A549 (cell line): ENCODE measurements at regions not wholly inside any gene's neighbourhood (a gene's known extent, or its start where the extent isn't known, plus 50 kb on each side); places are given as distances from the start of the nearest gene placed in this dataset.

ENCODE experiments used
- NFE2L2 ChIP-seq: fragments of 150-350 bp; conservative IDR thresholded peaks from 2 replicates; pipeline ENCODE4 v1.6.1; 2014; ENCODE audit warnings: low read length
- RAD21 ChIP-seq, 2 experiments: fragments of >200 bp in 1 of 2; sonication (Bioruptor Twin) in 1 of 2; formaldehyde crosslinking in 1 of 2; IDR thresholded peaks in 1 of 2; conservative IDR thresholded peaks in 1 of 2; 2 replicates in 1 of 2; 3 replicates in 1 of 2; pipeline ENCODE4 v1.6.1; 2012 to 2018; ENCODE audit warnings: inconsistent platforms in 1 of 2
- RFX5 ChIP-seq: fragments of 450-650 bp; IDR thresholded peaks from 2 replicates; pipeline ENCODE4 v1.7.1; 2014; ENCODE audit warnings: antibody characterized with exemption, mild to moderate bottlenecking, moderate library complexity
- TF ChIP-seq, protein P1 (sequence below): fragments of >200 bp; sonication (Bioruptor Twin); formaldehyde crosslinking; IDR thresholded peaks from 3 replicates; pipeline ENCODE4 v1.5.1; 2016
- TF ChIP-seq, protein P2 (sequence below): fragments of 250-450 bp; sonication (Bioruptor Pico); IDR thresholded peaks from 2 replicates; pipeline ENCODE4 v1.5.0; 2020; ENCODE audit warnings: low read depth, mild to moderate bottlenecking, moderate library complexity
- TF ChIP-seq, protein P3 (sequence below): fragments of 200-600 bp; sonication (generic); IDR thresholded peaks from 2 replicates; pipeline ENCODE4 v1.6.1; 2016; ENCODE audit warnings: antibody characterized with exemption, mild to moderate bottlenecking, moderate library complexity

DNA sequence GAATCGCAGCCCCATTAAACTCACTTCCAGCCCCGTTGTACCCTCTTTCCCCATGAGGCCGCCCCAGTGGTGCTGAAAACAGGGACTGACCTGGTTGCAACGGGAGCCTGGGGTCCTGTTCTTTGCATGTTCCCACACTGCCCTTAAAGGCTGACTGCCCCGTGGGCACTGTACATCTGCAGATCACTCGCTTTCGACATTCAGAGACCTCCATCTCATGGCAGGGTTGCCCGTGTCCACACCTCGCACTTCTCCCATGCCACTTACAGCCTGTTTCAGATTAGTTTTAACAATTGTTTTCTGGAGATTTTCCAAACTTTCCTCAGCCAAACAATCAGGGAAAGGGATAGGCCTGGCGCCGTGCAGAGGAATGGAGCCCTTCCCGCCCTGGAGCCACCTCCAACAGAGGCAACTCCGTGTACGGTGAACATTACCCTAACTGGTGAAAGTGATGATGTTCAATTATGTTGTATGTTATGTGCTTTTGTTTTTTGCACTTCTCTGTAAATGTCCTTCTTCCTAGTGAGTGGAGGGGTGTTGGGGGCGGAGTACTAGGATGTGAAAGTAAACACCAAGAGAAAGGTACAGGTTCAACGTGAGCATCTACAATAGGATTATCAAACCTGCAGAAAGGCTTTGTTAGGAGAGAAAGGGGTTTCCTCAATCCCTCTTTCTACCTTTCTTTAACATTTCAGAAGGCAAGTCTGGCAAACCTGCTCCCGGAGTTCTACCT is 262.8 kb downstream of the FOXO1 start:
- TF ChIP-seq, protein P1, sequence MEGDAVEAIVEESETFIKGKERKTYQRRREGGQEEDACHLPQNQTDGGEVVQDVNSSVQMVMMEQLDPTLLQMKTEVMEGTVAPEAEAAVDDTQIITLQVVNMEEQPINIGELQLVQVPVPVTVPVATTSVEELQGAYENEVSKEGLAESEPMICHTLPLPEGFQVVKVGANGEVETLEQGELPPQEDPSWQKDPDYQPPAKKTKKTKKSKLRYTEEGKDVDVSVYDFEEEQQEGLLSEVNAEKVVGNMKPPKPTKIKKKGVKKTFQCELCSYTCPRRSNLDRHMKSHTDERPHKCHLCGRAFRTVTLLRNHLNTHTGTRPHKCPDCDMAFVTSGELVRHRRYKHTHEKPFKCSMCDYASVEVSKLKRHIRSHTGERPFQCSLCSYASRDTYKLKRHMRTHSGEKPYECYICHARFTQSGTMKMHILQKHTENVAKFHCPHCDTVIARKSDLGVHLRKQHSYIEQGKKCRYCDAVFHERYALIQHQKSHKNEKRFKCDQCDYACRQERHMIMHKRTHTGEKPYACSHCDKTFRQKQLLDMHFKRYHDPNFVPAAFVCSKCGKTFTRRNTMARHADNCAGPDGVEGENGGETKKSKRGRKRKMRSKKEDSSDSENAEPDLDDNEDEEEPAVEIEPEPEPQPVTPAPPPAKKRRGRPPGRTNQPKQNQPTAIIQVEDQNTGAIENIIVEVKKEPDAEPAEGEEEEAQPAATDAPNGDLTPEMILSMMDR = no peak
- TF ChIP-seq RFX5 (no peak), RAD21 (conservative IDR thresholded peaks at IDR 0.05 in 1 of 2, IDR thresholded peaks at IDR 0.05 in 1 of 2) (no peak), NFE2L2 (no peak)
- TF ChIP-seq, protein P2, sequence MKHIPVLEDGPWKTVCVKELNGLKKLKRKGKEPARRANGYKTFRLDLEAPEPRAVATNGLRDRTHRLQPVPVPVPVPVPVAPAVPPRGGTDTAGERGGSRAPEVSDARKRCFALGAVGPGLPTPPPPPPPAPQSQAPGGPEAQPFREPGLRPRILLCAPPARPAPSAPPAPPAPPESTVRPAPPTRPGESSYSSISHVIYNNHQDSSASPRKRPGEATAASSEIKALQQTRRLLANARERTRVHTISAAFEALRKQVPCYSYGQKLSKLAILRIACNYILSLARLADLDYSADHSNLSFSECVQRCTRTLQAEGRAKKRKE = no peak
- TF ChIP-seq, protein P3, sequence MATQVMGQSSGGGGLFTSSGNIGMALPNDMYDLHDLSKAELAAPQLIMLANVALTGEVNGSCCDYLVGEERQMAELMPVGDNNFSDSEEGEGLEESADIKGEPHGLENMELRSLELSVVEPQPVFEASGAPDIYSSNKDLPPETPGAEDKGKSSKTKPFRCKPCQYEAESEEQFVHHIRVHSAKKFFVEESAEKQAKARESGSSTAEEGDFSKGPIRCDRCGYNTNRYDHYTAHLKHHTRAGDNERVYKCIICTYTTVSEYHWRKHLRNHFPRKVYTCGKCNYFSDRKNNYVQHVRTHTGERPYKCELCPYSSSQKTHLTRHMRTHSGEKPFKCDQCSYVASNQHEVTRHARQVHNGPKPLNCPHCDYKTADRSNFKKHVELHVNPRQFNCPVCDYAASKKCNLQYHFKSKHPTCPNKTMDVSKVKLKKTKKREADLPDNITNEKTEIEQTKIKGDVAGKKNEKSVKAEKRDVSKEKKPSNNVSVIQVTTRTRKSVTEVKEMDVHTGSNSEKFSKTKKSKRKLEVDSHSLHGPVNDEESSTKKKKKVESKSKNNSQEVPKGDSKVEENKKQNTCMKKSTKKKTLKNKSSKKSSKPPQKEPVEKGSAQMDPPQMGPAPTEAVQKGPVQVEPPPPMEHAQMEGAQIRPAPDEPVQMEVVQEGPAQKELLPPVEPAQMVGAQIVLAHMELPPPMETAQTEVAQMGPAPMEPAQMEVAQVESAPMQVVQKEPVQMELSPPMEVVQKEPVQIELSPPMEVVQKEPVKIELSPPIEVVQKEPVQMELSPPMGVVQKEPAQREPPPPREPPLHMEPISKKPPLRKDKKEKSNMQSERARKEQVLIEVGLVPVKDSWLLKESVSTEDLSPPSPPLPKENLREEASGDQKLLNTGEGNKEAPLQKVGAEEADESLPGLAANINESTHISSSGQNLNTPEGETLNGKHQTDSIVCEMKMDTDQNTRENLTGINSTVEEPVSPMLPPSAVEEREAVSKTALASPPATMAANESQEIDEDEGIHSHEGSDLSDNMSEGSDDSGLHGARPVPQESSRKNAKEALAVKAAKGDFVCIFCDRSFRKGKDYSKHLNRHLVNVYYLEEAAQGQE = no peak
